ENCODE measurements at regions not wholly inside any gene's neighbourhood (a gene's known extent, or its start where the extent isn't known, plus 50 kb on each side); places are given as distances from the start of the nearest gene placed in this dataset.

DNA sequence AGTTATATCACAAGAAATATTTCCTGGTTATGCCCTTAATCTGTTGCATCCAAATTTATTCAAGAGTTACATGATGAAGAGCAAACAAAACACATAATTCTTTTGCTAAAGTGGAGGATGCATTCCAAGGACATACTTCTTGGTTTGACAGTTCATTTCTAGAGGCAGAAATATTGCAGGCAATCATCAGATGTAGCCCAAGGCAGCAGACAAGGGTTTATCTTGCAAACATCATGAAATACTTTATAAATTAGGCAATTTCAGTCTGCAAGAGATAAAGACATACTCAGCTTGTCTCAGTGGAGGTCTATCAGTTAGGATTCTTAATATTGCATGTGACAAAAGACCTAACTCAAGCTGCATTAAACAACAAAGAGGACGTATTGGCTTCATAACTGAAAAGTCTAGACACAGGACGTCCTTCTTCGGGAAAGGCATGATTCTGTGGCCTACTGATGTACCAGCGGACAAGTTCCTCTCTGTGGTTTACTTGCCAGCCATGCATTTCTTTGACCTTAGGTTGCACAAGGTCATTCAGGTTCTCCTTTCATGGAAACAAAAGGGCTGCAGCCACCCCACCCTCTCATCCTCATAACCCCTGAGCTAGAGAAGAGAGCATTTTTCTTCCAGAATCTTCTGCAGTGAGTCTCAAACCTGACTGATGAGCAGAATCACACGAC is 204.1 kb downstream of the KATNAL1 start:
- TF ChIP-seq, protein P1, sequence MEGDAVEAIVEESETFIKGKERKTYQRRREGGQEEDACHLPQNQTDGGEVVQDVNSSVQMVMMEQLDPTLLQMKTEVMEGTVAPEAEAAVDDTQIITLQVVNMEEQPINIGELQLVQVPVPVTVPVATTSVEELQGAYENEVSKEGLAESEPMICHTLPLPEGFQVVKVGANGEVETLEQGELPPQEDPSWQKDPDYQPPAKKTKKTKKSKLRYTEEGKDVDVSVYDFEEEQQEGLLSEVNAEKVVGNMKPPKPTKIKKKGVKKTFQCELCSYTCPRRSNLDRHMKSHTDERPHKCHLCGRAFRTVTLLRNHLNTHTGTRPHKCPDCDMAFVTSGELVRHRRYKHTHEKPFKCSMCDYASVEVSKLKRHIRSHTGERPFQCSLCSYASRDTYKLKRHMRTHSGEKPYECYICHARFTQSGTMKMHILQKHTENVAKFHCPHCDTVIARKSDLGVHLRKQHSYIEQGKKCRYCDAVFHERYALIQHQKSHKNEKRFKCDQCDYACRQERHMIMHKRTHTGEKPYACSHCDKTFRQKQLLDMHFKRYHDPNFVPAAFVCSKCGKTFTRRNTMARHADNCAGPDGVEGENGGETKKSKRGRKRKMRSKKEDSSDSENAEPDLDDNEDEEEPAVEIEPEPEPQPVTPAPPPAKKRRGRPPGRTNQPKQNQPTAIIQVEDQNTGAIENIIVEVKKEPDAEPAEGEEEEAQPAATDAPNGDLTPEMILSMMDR (IDR thresholded peaks at IDR 0.05), result no peak
- TF ChIP-seq POLR2A (IDR thresholded peaks at IDR 0.05), result no peak
- TF ChIP-seq EP300 (IDR thresholded peaks at IDR 0.05), result no peak
